ENCODE measurements at regions not wholly inside any gene's neighbourhood (a gene's known extent, or its start where the extent isn't known, plus 50 kb on each side); places are given as distances from the start of the nearest gene placed in this dataset.

- no peak for TF ChIP-seq ZNF462 (CRISPR knock-in tag; IDR thresholded peaks at IDR 0.05)
- TF ChIP-seq ZNF331 (CRISPR knock-in tag; IDR thresholded peaks at IDR 0.05; ENCODE audit: low read depth), result no peak
- no peak for TF ChIP-seq JUNB (IDR thresholded peaks at IDR 0.05; ENCODE audit: unreplicated experiment)
- no peak for TF ChIP-seq EZH2phosphoT487 (IDR thresholded peaks at IDR 0.05; ENCODE audit: unreplicated experiment)
These were observed 1024.9 kb upstream of the ADGRL3 start (continued) for GRCh38 chr4:60175241-60175640.

GRCh38 chr4:60187428-60187827 is 1012.7 kb upstream of the ADGRL3 start:
- no peaks in the 10 kb centered on the region for H3K27me3 Mint-ChIP-seq (ENCODE audit: insufficient read depth, low read depth, poor library complexity)
- H2AFZ ChIP-seq, result no peak overlapping the region

More at GRCh38 chr4:60187428-60187827, 1012.7 kb upstream of the ADGRL3 start:
- Mint-ChIP-seq H3K36me3 (ENCODE audit: low read depth) (peaks cover 4% of the 10 kb centered on the region; the same call in 1 of the 3 replicates), H3K9me3 (peaks cover 23% of the 10 kb centered on the region), H3K4me3 (no peak overlapping the region), H3K4me1 (no peaks in the 10 kb centered on the region), H3K27ac (no peak overlapping the region)
- DNase-seq (ENCODE audit: low spot score) (no peak), ATAC-seq (no peak)
- Histone ChIP-seq H3K4me3 (no peak overlapping the region), H3K9me2 (ENCODE audit: insufficient read depth) (no peaks in the 10 kb centered on the region), H4K20me1 (replicated peaks; ENCODE audit: insufficient read depth) (no peaks in the 10 kb centered on the region), H3K4me2 (no peak overlapping the region), H3K27me3 (ENCODE audit: insufficient read depth) (no peaks in the 10 kb centered on the region), H3K79me2 (replicated peaks; ENCODE audit: insufficient read depth) (no peaks in the 10 kb centered on the region), H3K27ac (ENCODE audit: low read depth) (no peak overlapping the region), H3K4me1 (ENCODE audit: insufficient read depth) (no peaks in the 10 kb centered on the region), H3K36me3 (ENCODE audit: insufficient read depth) (no peaks in the 10 kb centered on the region), H3F3A (replicated peaks; ENCODE audit: low read depth) (no peaks in the 10 kb centered on the region)
- no peak for TF ChIP-seq ETS1 (IDR thresholded peaks at IDR 0.05)
